ENCODE measurements at regions not wholly inside any gene's neighbourhood (a gene's known extent, or its start where the extent isn't known, plus 50 kb on each side); places are given as distances from the start of the nearest gene placed in this dataset.

- DNase-seq: no peak
Measured at GRCh38 chr22:34160141-34160783, 240.0 kb upstream of the LARGE1 start.

GRCh38 chr22:34161431-34162123 lies 241.3 kb upstream of the LARGE1 start:
- no peak for DNase-seq

- no peak for DNase-seq
Measured at GRCh38 chr22:34198976-34199375, 278.7 kb upstream of the LARGE1 start.

- no peak for DNase-seq
Measured at GRCh38 chr22:34210301-34210700, 290.0 kb upstream of the LARGE1 start.

- no peak for DNase-seq
Measured at GRCh38 chr22:34214372-34214771, 294.1 kb upstream of the LARGE1 start.

- DNase-seq: no peak
Measured at GRCh38 chr22:34225278-34225677, 305.0 kb upstream of the LARGE1 start.

GRCh38 chr22:34236527-34236926 lies 316.3 kb upstream of the LARGE1 start:
- DNase-seq: no peak

- DNase-seq: no peak
Measured at GRCh38 chr22:34239421-34239820, 319.1 kb upstream of the LARGE1 start.

GRCh38 chr22:34243023-34243422 lies 322.7 kb upstream of the LARGE1 start:
- DNase-seq: no peak

GRCh38 chr22:34255042-34255441 lies 334.8 kb upstream of the LARGE1 start:
- DNase-seq: no peak

- DNase-seq: no peak
Measured at GRCh38 chr22:34278121-34278520, 357.8 kb upstream of the LARGE1 start.

- DNase-seq: no peak
Measured at GRCh38 chr22:34281738-34282137, 361.5 kb upstream of the LARGE1 start.

GRCh38 chr22:34283844-34284243 lies 363.6 kb upstream of the LARGE1 start:
- no peak for DNase-seq

- DNase-seq: no peak
Measured at GRCh38 chr22:34293324-34293723, 373.0 kb upstream of the LARGE1 start.

GRCh38 chr22:34294476-34294875 lies 374.2 kb upstream of the LARGE1 start:
- DNase-seq: no peak

- no peak for DNase-seq
Measured at GRCh38 chr22:34294986-34295385, 374.7 kb upstream of the LARGE1 start.

GRCh38 chr22:34296461-34296860 lies 376.2 kb upstream of the LARGE1 start:
- no peak for DNase-seq

GRCh38 chr22:34297536-34298120 lies 377.4 kb upstream of the LARGE1 start:
- DNase-seq: no peak

GRCh38 chr22:34299496-34299895 lies 379.2 kb upstream of the LARGE1 start:
- no peak for DNase-seq

GRCh38 chr22:34301569-34301968 lies 381.3 kb upstream of the LARGE1 start:
- no peak for DNase-seq

GRCh38 chr22:34303656-34304055 lies 383.4 kb upstream of the LARGE1 start:
- DNase-seq: no peak

- DNase-seq: no peak
Measured at GRCh38 chr22:34306361-34306760, 386.1 kb upstream of the LARGE1 start.

GRCh38 chr22:34308101-34308500 lies 387.8 kb upstream of the LARGE1 start:
- DNase-seq: no peak

GRCh38 chr22:34319346-34319745 lies 399.1 kb upstream of the LARGE1 start:
- no peak for DNase-seq

- no peak for DNase-seq
Measured at GRCh38 chr22:34324763-34325162, 404.5 kb upstream of the LARGE1 start.

Measured in activated gamma-delta T cell treated with Interleukin-2 at 50 U/mL for 16 hours (primary cell).